ENCODE measurements at regions not wholly inside any gene's neighbourhood (a gene's known extent, or its start where the extent isn't known, plus 50 kb on each side); places are given as distances from the start of the nearest gene placed in this dataset.

- Histone ChIP-seq H2AFZ (ENCODE audit: low read depth) (no peak overlapping the region), H3K27me3 (ENCODE audit: insufficient read depth, low read depth) (no peaks in the 10 kb centered on the region), H3K36me3 (ENCODE audit: insufficient read depth) (no peaks in the 10 kb centered on the region), H4K20me1 (ENCODE audit: insufficient read depth) (no peaks in the 10 kb centered on the region), H3K4me2 (no peak overlapping the region), H3K27ac (no peak overlapping the region), H3K79me2 (ENCODE audit: insufficient read depth, low read depth) (no peaks in the 10 kb centered on the region), H3K4me3 (IDR thresholded peaks at IDR 0.05; ENCODE audit: insufficient read depth, low read depth, low read length) (no peak overlapping the region), H3K4me1 (ENCODE audit: low read depth, poor library complexity, severe bottlenecking) (no peaks in the 10 kb centered on the region), H3K9ac (no peak overlapping the region)
- TF ChIP-seq CTCF (conservative IDR thresholded peaks at IDR 0.05; ENCODE audit: low read depth, low read length), result no peak
These were observed 174.2 kb upstream of the NFIA start for GRCh38 chr1:60908159-60908558.

- Histone ChIP-seq H3K9ac (no peak overlapping the region), H3K4me3 (IDR thresholded peaks at IDR 0.05; ENCODE audit: insufficient read depth, low read depth, low read length) (no peak overlapping the region), H2AFZ (ENCODE audit: low read depth) (no peak overlapping the region), H3K4me1 (ENCODE audit: low read depth, poor library complexity, severe bottlenecking) (no peaks in the 10 kb centered on the region), H3K27ac (no peak overlapping the region), H3K79me2 (ENCODE audit: insufficient read depth, low read depth) (no peaks in the 10 kb centered on the region), H3K36me3 (ENCODE audit: insufficient read depth) (no peaks in the 10 kb centered on the region), H4K20me1 (ENCODE audit: insufficient read depth) (no peaks in the 10 kb centered on the region), H3K27me3 (ENCODE audit: insufficient read depth, low read depth) (no peaks in the 10 kb centered on the region), H3K4me2 (no peak overlapping the region)
- no peak for TF ChIP-seq CTCF (conservative IDR thresholded peaks at IDR 0.05; ENCODE audit: low read depth, low read length)
These were observed 175.8 kb upstream of the NFIA start for GRCh38 chr1:60906526-60906925.

GRCh38 chr1:60906039-60906438, 176.3 kb upstream of the NFIA start:
- no peaks in the 10 kb centered on the region for H3K27me3 ChIP-seq (ENCODE audit: insufficient read depth, low read depth)
- H4K20me1 ChIP-seq (ENCODE audit: insufficient read depth), result no peaks in the 10 kb centered on the region
- H3K4me1 ChIP-seq (ENCODE audit: low read depth, poor library complexity, severe bottlenecking), result no peaks in the 10 kb centered on the region
- no peak overlapping the region for H3K9ac ChIP-seq
- H3K4me3 ChIP-seq (IDR thresholded peaks at IDR 0.05; ENCODE audit: insufficient read depth, low read depth, low read length), result no peak overlapping the region
- no peaks in the 10 kb centered on the region for H3K36me3 ChIP-seq (ENCODE audit: insufficient read depth)
- H3K27ac ChIP-seq, result no peak overlapping the region
- H3K79me2 ChIP-seq (ENCODE audit: insufficient read depth, low read depth), result no peaks in the 10 kb centered on the region
- TF ChIP-seq CTCF (conservative IDR thresholded peaks at IDR 0.05; ENCODE audit: low read depth, low read length), result no peak
- H2AFZ ChIP-seq (ENCODE audit: low read depth), result no peak overlapping the region
- H3K4me2 ChIP-seq, result no peak overlapping the region

GRCh38 chr1:60904099-60904851, 178.1 kb upstream of the NFIA start:
- Histone ChIP-seq H3K4me1 (ENCODE audit: low read depth, poor library complexity, severe bottlenecking) (no peaks in the 10 kb centered on the region), H4K20me1 (ENCODE audit: insufficient read depth) (no peaks in the 10 kb centered on the region), H3K4me3 (IDR thresholded peaks at IDR 0.05; ENCODE audit: insufficient read depth, low read depth, low read length) (no peak overlapping the region), H2AFZ (ENCODE audit: low read depth) (no peak overlapping the region), H3K27ac (no peak overlapping the region), H3K27me3 (ENCODE audit: insufficient read depth, low read depth) (no peaks in the 10 kb centered on the region), H3K36me3 (ENCODE audit: insufficient read depth) (no peaks in the 10 kb centered on the region), H3K9ac (no peak overlapping the region), H3K79me2 (ENCODE audit: insufficient read depth, low read depth) (no peaks in the 10 kb centered on the region), H3K4me2 (no peak overlapping the region)
- TF ChIP-seq CTCF (conservative IDR thresholded peaks at IDR 0.05; ENCODE audit: low read depth, low read length), result no peak
